ENCODE measurements at regions not wholly inside any gene's neighbourhood (a gene's known extent, or its start where the extent isn't known, plus 50 kb on each side); places are given as distances from the start of the nearest gene placed in this dataset.

DNA sequence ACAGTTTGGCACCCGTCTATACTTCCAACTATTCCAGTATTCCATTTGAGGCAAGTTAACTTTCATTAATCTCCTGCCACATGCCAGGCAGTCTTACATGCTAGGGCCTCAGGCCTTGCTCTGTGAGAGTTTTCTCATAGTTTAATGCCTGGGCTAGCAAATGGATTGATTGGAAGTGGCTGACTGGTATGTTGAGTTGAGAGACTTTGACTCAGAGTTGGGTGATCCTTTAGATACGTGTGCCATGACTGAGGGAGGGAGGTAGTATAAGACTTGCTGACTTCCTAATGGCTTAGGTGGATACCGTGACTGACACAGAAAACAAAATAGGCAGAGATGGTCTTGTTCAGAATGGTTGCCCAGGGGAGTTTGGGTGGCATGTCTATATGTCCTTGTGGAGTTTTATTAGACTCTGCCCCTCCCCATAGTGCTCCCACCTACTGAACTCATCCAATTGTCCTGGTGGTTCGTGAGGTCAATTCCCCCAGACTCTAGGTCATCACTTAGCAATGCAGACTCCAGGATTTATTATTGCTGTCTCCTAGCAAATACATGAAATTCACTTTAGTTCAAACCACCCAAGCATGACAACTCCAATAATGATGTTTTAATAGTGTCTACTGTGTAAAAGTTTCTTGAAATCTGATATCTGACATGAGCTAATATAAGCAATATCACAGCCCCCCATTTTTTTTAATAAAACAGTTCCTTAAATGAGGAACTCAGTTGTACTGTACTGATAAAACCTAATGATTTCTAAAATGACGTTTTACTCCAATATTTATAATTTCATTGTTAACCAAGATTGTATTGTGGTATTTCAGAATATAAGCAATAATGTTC lies 413.9 kb upstream of the MDFIC2 start:
- TF ChIP-seq RARB (CRISPR knock-in tag; IDR thresholded peaks at IDR 0.05) (no peak), ESRRG (CRISPR knock-in tag; IDR thresholded peaks at IDR 0.05) (no peak), BACH2 (CRISPR knock-in tag; IDR thresholded peaks at IDR 0.05; ENCODE audit: borderline replicate concordance) (no peak), ZFP3 (CRISPR knock-in tag; IDR thresholded peaks at IDR 0.05) (no peak), TOX (CRISPR knock-in tag; IDR thresholded peaks at IDR 0.05; ENCODE audit: borderline replicate concordance) (no peak), OSR1 (CRISPR knock-in tag; IDR thresholded peaks at IDR 0.05) (no peak), SNAI2 (CRISPR knock-in tag; IDR thresholded peaks at IDR 0.05) (no peak), ZNF8 (CRISPR knock-in tag; IDR thresholded peaks at IDR 0.05) (no peak), PPARA (CRISPR knock-in tag; IDR thresholded peaks at IDR 0.05; ENCODE audit: borderline replicate concordance) (no peak), CSDC2 (CRISPR knock-in tag; IDR thresholded peaks at IDR 0.05) (no peak)
- ATAC-seq = no peak

DNA sequence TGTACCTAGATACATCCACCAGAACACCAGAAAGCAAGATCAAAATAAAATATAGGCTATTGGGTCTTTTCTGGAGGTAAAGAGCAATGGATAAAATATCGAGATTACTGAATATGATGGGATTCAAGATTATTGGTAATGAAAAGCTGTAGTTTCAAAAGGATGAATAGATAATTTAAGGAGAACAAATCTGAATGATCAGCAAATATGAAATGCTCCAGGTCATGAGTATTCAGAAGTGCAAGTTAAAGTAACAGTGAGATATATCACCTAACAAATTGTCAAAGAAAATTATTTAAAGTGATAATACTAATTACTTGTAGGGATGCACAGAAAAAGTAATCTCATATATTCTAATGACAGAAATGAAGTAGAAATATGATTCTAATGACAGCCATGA lies 409.6 kb upstream of the MDFIC2 start:
- no peak for ATAC-seq

DNA sequence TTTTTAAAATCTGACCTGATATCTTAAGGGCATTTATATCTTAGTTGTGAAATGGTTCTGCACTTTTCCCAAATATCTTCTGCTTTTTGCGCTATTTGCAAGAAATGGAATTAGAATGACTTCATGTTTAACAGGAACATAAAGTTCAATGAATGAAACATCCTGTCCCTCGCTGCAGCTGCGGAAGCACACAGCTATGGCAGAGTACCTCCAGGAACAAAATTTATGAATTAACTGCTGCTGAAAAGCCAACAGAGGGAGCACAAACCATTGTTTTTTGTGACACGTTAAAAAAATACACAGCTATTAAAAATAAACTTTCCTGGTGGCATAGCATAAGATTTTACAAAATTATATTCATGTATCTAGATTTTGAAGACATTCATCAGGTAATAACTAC lies 404.4 kb upstream of the MDFIC2 start:
- ATAC-seq = peak; percentile 54; the same call in 1 of the 3 replicates
- TF ChIP-seq, protein P1, sequence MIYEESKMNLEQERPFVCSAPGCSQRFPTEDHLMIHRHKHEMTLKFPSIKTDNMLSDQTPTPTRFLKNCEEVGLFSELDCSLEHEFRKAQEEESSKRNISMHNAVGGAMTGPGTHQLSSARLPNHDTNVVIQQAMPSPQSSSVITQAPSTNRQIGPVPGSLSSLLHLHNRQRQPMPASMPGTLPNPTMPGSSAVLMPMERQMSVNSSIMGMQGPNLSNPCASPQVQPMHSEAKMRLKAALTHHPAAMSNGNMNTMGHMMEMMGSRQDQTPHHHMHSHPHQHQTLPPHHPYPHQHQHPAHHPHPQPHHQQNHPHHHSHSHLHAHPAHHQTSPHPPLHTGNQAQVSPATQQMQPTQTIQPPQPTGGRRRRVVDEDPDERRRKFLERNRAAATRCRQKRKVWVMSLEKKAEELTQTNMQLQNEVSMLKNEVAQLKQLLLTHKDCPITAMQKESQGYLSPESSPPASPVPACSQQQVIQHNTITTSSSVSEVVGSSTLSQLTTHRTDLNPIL (CRISPR knock-in tag; IDR thresholded peaks at IDR 0.05; ENCODE audit: low read depth) = no peak
- TF ChIP-seq ZFP3 (CRISPR knock-in tag; IDR thresholded peaks at IDR 0.05) (no peak), GLIS3 (CRISPR knock-in tag; IDR thresholded peaks at IDR 0.05) (no peak), CSDC2 (CRISPR knock-in tag; IDR thresholded peaks at IDR 0.05) (no peak)

More for the DNA sequence above, 409.6 kb upstream of the MDFIC2 start:
- TF ChIP-seq, protein P2, sequence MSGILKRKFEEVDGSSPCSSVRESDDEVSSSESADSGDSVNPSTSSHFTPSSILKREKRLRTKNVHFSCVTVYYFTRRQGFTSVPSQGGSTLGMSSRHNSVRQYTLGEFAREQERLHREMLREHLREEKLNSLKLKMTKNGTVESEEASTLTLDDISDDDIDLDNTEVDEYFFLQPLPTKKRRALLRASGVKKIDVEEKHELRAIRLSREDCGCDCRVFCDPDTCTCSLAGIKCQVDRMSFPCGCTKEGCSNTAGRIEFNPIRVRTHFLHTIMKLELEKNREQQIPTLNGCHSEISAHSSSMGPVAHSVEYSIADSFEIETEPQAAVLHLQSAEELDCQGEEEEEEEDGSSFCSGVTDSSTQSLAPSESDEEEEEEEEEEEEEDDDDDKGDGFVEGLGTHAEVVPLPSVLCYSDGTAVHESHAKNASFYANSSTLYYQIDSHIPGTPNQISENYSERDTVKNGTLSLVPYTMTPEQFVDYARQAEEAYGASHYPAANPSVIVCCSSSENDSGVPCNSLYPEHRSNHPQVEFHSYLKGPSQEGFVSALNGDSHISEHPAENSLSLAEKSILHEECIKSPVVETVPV (CRISPR knock-in tag; IDR thresholded peaks at IDR 0.05) = no peak
- TF ChIP-seq ZC3H10 (CRISPR knock-in tag; IDR thresholded peaks at IDR 0.05) = no peak
- no peak for TF ChIP-seq TCF4 (CRISPR knock-in tag; IDR thresholded peaks at IDR 0.05; ENCODE audit: borderline replicate concordance)

GRCh38 chr3:70712449-70713082 lies 400.1 kb upstream of the MDFIC2 start:
- no peak for ATAC-seq

More at GRCh38 chr3:70712449-70713082, 400.1 kb upstream of the MDFIC2 start:
- no peak for TF ChIP-seq TSHZ2 (CRISPR knock-in tag; IDR thresholded peaks at IDR 0.05)
- no peak for TF ChIP-seq ARNTL (CRISPR knock-in tag; IDR thresholded peaks at IDR 0.05; ENCODE audit: borderline replicate concordance, low read depth)
- TF ChIP-seq BACH2 (CRISPR knock-in tag; IDR thresholded peaks at IDR 0.05; ENCODE audit: borderline replicate concordance) = no peak
- no peak for TF ChIP-seq ISL1 (CRISPR knock-in tag; IDR thresholded peaks at IDR 0.05)
- TF ChIP-seq, protein P2 (CRISPR knock-in tag; IDR thresholded peaks at IDR 0.05) = no peak
- TF ChIP-seq ZFP3 (CRISPR knock-in tag; IDR thresholded peaks at IDR 0.05) = no peak
- TF ChIP-seq TOX (CRISPR knock-in tag; IDR thresholded peaks at IDR 0.05; ENCODE audit: borderline replicate concordance) = no peak
- no peak for TF ChIP-seq TCF4 (CRISPR knock-in tag; IDR thresholded peaks at IDR 0.05; ENCODE audit: borderline replicate concordance)
- TF ChIP-seq, protein P1 (CRISPR knock-in tag; IDR thresholded peaks at IDR 0.05; ENCODE audit: low read depth) = no peak
- no peak for TF ChIP-seq ZFP30 (CRISPR knock-in tag; IDR thresholded peaks at IDR 0.05)
- TF ChIP-seq OSR1 (CRISPR knock-in tag; IDR thresholded peaks at IDR 0.05) = no peak
- TF ChIP-seq ZNF70 (CRISPR knock-in tag; IDR thresholded peaks at IDR 0.05) = no peak
- no peak for TF ChIP-seq RARB (CRISPR knock-in tag; IDR thresholded peaks at IDR 0.05)
- TF ChIP-seq ZNF8 (CRISPR knock-in tag; IDR thresholded peaks at IDR 0.05) = no peak
- no peak for TF ChIP-seq ZNF565 (CRISPR knock-in tag; conservative IDR thresholded peaks at IDR 0.05; ENCODE audit: low read depth)
- TF ChIP-seq CSDC2 (CRISPR knock-in tag; IDR thresholded peaks at IDR 0.05) = no peak
